PC-3 (cell line): ENCODE measurements at regions not wholly inside any gene's neighbourhood (a gene's known extent, or its start where the extent isn't known, plus 50 kb on each side); places are given as distances from the start of the nearest gene placed in this dataset.

ENCODE experiments used
- ATAC-seq: fragments of 200-7000 bp; cut with Tn5 transposase; 2 replicates; pipeline ENCODE4 v1.9.1; 2020; ENCODE audit warnings: mild to moderate bottlenecking, moderate library complexity
- BruUV-seq: library from RNA; stranded (reverse); fragments of 400-500 nt; replicated peaks from 2 replicates; lab custom pipeline; 2021; lab: Mats Ljungman, UMichigan
- CTCF ChIA-PET: fragments of 300-600 bp; sonication (Branson Sonifier 250); formaldehyde crosslinking; loops from one replicate; lab custom pipeline; 2022; ENCODE audit warnings: antibody characterized with exemption; lab: Charles Lee
- POLR2A ChIA-PET: fragments of 300-600 bp; sonication (Branson Sonifier 250); formaldehyde crosslinking; loops from one replicate; lab custom pipeline; 2022; ENCODE audit warnings: antibody characterized with exemption; ENCODE audit not compliant: unreplicated experiment; lab: Charles Lee
- DNase-seq: peaks from one replicate; pipeline ENCODE4 v3.0.0-alpha.2; 2015
- H2AFZ ChIP-seq: fragments of 300-600 bp; sonication (generic); 2 replicates; pipeline ENCODE4 v1.6.0; 2016; ENCODE audit warnings: antibody characterized with exemption, low read length
- H3F3A ChIP-seq: fragments of 300-600 bp; sonication (generic); one replicate; pipeline ENCODE4 v1.6.0; 2017; ENCODE audit warnings: antibody characterized with exemption, low read length, control low read depth, mild to moderate bottlenecking; ENCODE audit not compliant: unreplicated experiment
- H3K27ac ChIP-seq: fragments of 300-600 bp; sonication (generic); 2 replicates; pipeline ENCODE4 v1.5.1; 2016; ENCODE audit warnings: mild to moderate bottlenecking, low read length
- H3K27me3 ChIP-seq: fragments of 300-600 bp; sonication (generic); 2 replicates; pipeline ENCODE4 v1.6.1; 2016; ENCODE audit warnings: low read length, mixed read lengths
- H3K36me3 ChIP-seq: fragments of 300-600 bp; sonication (generic); 2 replicates; pipeline ENCODE4 v1.6.1; 2016; ENCODE audit warnings: low read depth, mixed run types, low read length, mixed read lengths
- H3K4me1 ChIP-seq: fragments of 300-600 bp; sonication (generic); 2 replicates; pipeline ENCODE4 v1.5.1; 2016; ENCODE audit warnings: low read length; ENCODE audit not compliant: insufficient read depth
- H3K4me2 ChIP-seq: fragments of 300-600 bp; sonication (generic); 2 replicates; pipeline ENCODE4 v1.6.0; 2016; ENCODE audit warnings: low read length
- H3K4me3 ChIP-seq: fragments of 300-600 bp; sonication (generic); 2 replicates; pipeline ENCODE4 v1.5.1; 2016; ENCODE audit warnings: mild to moderate bottlenecking, low read length, mixed read lengths
- H3K79me2 ChIP-seq: fragments of 300-600 bp; sonication (generic); 2 replicates; pipeline ENCODE4 v1.6.1; 2017; ENCODE audit warnings: low read length, mixed read lengths
- H3K9ac ChIP-seq: fragments of 300-600 bp; sonication (generic); 2 replicates; pipeline ENCODE4 v1.6.0; 2016; ENCODE audit warnings: mild to moderate bottlenecking, low read length
- H3K9me2 ChIP-seq: fragments of 300-600 bp; sonication (generic); replicated peaks from 2 replicates; pipeline ENCODE4 v1.6.1; 2016; ENCODE audit warnings: mixed run types, low read length, mixed read lengths
- H3K9me3 ChIP-seq: fragments of 300-600 bp; sonication (generic); 2 replicates; pipeline ENCODE4 v1.6.1; 2016; ENCODE audit warnings: low read length, mixed read lengths
- H4K20me1 ChIP-seq: fragments of 300-600 bp; sonication (generic); 2 replicates; pipeline ENCODE4 v1.6.1; 2016; ENCODE audit warnings: low read length, mixed read lengths
- CTCF ChIP-seq: fragments of 300-600 bp; sonication (generic); conservative IDR thresholded peaks from 2 replicates; pipeline ENCODE4 v1.5.1; 2017; ENCODE audit warnings: antibody characterized with exemption, low read depth, mild to moderate bottlenecking, low read length
- EZH2 ChIP-seq: fragments of 300-600 bp; sonication (generic); IDR thresholded peaks from one replicate; pipeline ENCODE4 v1.6.1; 2017; ENCODE audit warnings: antibody characterized with exemption, mild to moderate bottlenecking, low read length; ENCODE audit not compliant: unreplicated experiment
- EZH2phosphoT487 ChIP-seq: fragments of 300-600 bp; sonication (generic); IDR thresholded peaks from 2 replicates; pipeline ENCODE4 v1.6.1; 2018; ENCODE audit warnings: mild to moderate bottlenecking, antibody characterized with exemption, low read length, borderline replicate concordance
- intact Hi-C: fragments of 100-400 bp; cut with micrococcal nuclease; formaldehyde crosslinking; loops from 2 replicates; pipeline ENCODE4 v1.9.0; 2023

- Histone ChIP-seq H3K9ac (no peak overlapping the region), H3F3A (no peaks in the 10 kb centered on the region), H3K4me3 (no peak overlapping the region), H3K9me2 (no peaks in the 10 kb centered on the region), H3K79me2 (no peaks in the 10 kb centered on the region), H2AFZ (no peak overlapping the region), H3K4me2 (no peak overlapping the region), H3K4me1 (no peaks in the 10 kb centered on the region), H3K36me3 (no peaks in the 10 kb centered on the region), H3K27ac (no peak overlapping the region), H3K27me3 (peaks cover 12% of the 10 kb centered on the region; the same call in 1 of the 2 replicates), H4K20me1 (no peaks in the 10 kb centered on the region), H3K9me3 (peaks cover 11% of the 10 kb centered on the region; the same call in 1 of the 2 replicates)
- DNase-seq = no peak
- no peak for TF ChIP-seq EZH2
- TF ChIP-seq EZH2phosphoT487 = no peak
- TF ChIP-seq CTCF = no peak
- CTCF ChIA-PET = no interaction called here
- no TSS peak for BruUV-seq
- POLR2A ChIA-PET = no interaction called here
- intact Hi-C loops = no loop called here
- ATAC-seq = no peak
These were observed 116.6 kb upstream of the SLC66A3 start for GRCh38 chr2:11038641-11039040.

- ChIA-PET POLR2A (no interaction called here), CTCF (no interaction called here)
- H2AFZ ChIP-seq = no peak overlapping the region
- H3K9me2 ChIP-seq = no peaks in the 10 kb centered on the region
- H4K20me1 ChIP-seq = no peaks in the 10 kb centered on the region
- no peak overlapping the region for H3K4me3 ChIP-seq
- no TSS peak for BruUV-seq
- DNase-seq (no peak), ATAC-seq (no peak)
- H3K9ac ChIP-seq = no peak overlapping the region
- H3K9me3 ChIP-seq = peaks cover 11% of the 10 kb centered on the region; the same call in 1 of the 2 replicates
- H3K36me3 ChIP-seq = no peaks in the 10 kb centered on the region
- no peaks in the 10 kb centered on the region for H3K79me2 ChIP-seq
- H3F3A ChIP-seq = no peaks in the 10 kb centered on the region
- no peak for TF ChIP-seq CTCF
- no peak for TF ChIP-seq EZH2
- no peak for TF ChIP-seq EZH2phosphoT487
- intact Hi-C loops = no loop called here
- H3K4me2 ChIP-seq = no peak overlapping the region
- no peaks in the 10 kb centered on the region for H3K4me1 ChIP-seq
- peaks cover 10% of the 10 kb centered on the region; the same call in 1 of the 2 replicates for H3K27me3 ChIP-seq
- no peak overlapping the region for H3K27ac ChIP-seq
These were observed 114.3 kb upstream of the SLC66A3 start for GRCh38 chr2:11040992-11041391.

- no peaks in the 10 kb centered on the region for H3K9me2 ChIP-seq
- no peak overlapping the region for H3K27ac ChIP-seq
- peaks cover 11% of the 10 kb centered on the region; the same call in 1 of the 2 replicates for H3K9me3 ChIP-seq
- H3F3A ChIP-seq = no peaks in the 10 kb centered on the region
- peaks cover 10% of the 10 kb centered on the region; the same call in 1 of the 2 replicates for H3K27me3 ChIP-seq
- no TSS peak for BruUV-seq
- ATAC-seq (no peak), DNase-seq (no peak)
- TF ChIP-seq EZH2 (no peak), CTCF (no peak), EZH2phosphoT487 (no peak)
- ChIA-PET POLR2A (no interaction called here), CTCF (no interaction called here)
- no peaks in the 10 kb centered on the region for H3K79me2 ChIP-seq
- H3K36me3 ChIP-seq = no peaks in the 10 kb centered on the region
- H3K4me1 ChIP-seq = no peaks in the 10 kb centered on the region
- no peak overlapping the region for H3K9ac ChIP-seq
- no peaks in the 10 kb centered on the region for H4K20me1 ChIP-seq
- H2AFZ ChIP-seq = no peak overlapping the region
- intact Hi-C loops = no loop called here
- no peak overlapping the region for H3K4me3 ChIP-seq
- no peak overlapping the region for H3K4me2 ChIP-seq
These were observed 112.4 kb upstream of the SLC66A3 start for GRCh38 chr2:11042841-11043240.
